Tibial artery (tissue), 4 donors: ENCODE measurements at regions not wholly inside any gene's neighbourhood (a gene's known extent, or its start where the extent isn't known, plus 50 kb on each side); places are given as distances from the start of the nearest gene placed in this dataset.

Experiments
- DNase-seq, 2 donors: peaks; one replicate each; pipeline ENCODE4 v3.0.0-alpha.2; 2019
- H3K27ac ChIP-seq, 2 donors: fragments of 200-600 bp; sonication (generic) in 1 of 2; 1 replicate in 1 of 2; 2 replicates in 1 of 2; pipeline ENCODE4 v1.5.1; 2018 to 2019; ENCODE audit warnings: mild to moderate bottlenecking in 1 of 2
- H3K27me3 ChIP-seq, 2 donors: fragments of 200-600 bp; sonication (generic) in 1 of 2; one replicate each; pipeline versions ENCODE4 v1.5.1 to v1.6.0; 2016 to 2019
- H3K36me3 ChIP-seq, 3 donors: fragments of 200-600 bp; sonication (generic) in 2 of 3; one replicate each; pipeline ENCODE4 v1.5.1; 2016 to 2019; ENCODE audit warnings: mild to moderate bottlenecking in 2 of 3
- H3K4me1 ChIP-seq, 4 donors: fragments of 200-600 bp; sonication (generic) in 2 of 4; 1 replicate in 3 of 4; 2 replicates in 1 of 4; pipeline ENCODE4 v1.5.1; 2016 to 2019
- H3K4me3 ChIP-seq, 2 donors: fragments of 200-600 bp; sonication (generic) in 1 of 2; 1 replicate in 1 of 2; 2 replicates in 1 of 2; pipeline ENCODE4 v1.5.1; 2018 to 2019; ENCODE audit warnings: mild to moderate bottlenecking in 2 of 2
- H3K9me3 ChIP-seq, 3 donors: fragments of 200-600 bp; sonication (generic) in 1 of 3; one replicate each; pipeline ENCODE4 v1.5.1; 2016 to 2019
- intact Hi-C: fragments of 100-400 bp; cut with DNase I; formaldehyde crosslinking; loops from one replicate; pipeline ENCODE4 v1.15.0; 2023; ENCODE audit warnings: low total_unique reads
- TF ChIP-seq, protein P1 (sequence below), 2 experiments: fragments of 200-600 bp in 1 of 2; fragments of 450-650 bp in 1 of 2; IDR thresholded peaks; one replicate each; pipeline ENCODE4 v1.5.1; 2017 to 2019; ENCODE audit warnings: antibody characterized with exemption in 2 of 2, mild to moderate bottlenecking in 1 of 2, moderate library complexity in 1 of 2

DNA sequence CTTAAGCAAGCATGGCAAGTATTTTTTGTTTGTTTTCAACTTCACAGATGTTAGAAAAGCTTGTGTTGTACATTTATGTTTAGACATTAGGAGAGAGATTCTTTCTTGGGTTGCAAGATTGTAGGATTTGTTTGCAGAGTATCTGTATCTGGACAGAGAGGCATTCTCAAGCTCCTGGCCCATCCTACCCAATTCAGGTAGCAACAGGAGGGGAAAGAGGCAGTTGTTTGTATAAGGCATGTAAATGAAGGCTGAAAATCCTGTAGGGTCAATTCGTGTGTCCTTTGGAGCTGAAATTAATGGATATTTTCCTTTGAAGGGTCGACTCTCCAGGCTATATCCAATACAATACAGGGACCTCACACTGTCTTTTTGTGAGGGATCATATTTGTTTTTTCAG, 147.3 kb downstream of the KCNRG start:
- intact Hi-C loops: no loop called here
- DNase-seq: no peak

DNA sequence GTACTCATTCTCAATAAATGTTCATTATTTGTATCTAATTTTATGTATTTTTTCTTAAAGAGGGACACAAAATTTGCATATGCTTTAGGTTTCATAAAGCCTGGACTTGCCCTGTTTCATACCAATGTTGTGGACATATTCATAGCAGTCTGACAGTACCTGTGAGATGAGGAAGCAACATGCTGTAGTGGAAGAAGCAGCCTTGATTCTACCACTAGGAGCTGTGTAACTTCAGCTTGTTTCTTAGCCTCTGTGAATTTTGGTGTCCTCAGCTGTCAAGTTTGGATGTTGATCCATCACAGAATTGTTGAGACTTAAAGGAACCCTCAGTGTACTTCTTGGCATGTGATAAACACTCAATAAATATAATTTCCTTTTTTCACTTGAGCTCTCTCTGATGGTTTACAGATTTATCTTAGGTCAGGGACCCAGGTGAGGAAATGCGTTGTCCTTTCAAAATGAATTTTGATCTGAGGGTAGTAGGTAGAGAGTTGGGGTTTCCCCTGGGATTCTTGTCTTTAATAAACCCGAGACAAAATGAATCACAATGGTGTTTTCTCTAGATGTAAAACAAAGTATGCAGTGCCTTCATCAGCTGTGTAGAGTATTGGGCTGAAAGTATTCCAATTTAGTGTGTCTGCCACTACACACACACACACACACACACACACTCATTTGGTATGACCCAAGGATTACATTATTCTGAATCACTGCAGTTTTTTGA, 152.1 kb downstream of the KCNRG start:
- no peaks in the 10 kb centered on the region for H3K27me3 ChIP-seq
- TF ChIP-seq, protein P1, sequence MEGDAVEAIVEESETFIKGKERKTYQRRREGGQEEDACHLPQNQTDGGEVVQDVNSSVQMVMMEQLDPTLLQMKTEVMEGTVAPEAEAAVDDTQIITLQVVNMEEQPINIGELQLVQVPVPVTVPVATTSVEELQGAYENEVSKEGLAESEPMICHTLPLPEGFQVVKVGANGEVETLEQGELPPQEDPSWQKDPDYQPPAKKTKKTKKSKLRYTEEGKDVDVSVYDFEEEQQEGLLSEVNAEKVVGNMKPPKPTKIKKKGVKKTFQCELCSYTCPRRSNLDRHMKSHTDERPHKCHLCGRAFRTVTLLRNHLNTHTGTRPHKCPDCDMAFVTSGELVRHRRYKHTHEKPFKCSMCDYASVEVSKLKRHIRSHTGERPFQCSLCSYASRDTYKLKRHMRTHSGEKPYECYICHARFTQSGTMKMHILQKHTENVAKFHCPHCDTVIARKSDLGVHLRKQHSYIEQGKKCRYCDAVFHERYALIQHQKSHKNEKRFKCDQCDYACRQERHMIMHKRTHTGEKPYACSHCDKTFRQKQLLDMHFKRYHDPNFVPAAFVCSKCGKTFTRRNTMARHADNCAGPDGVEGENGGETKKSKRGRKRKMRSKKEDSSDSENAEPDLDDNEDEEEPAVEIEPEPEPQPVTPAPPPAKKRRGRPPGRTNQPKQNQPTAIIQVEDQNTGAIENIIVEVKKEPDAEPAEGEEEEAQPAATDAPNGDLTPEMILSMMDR (IDR thresholded peaks at IDR 0.05): no peak
- H3K27ac ChIP-seq: no peak overlapping the region
- H3K9me3 ChIP-seq: no peaks in the 10 kb centered on the region
- no peak for DNase-seq
- no peaks in the 10 kb centered on the region for H3K4me1 ChIP-seq
- intact Hi-C loops: no loop called here
- H3K4me3 ChIP-seq: no peak overlapping the region
- no peaks in the 10 kb centered on the region for H3K36me3 ChIP-seq

More for the DNA sequence above, 147.3 kb downstream of the KCNRG start:
- no peaks in the 10 kb centered on the region for H3K9me3 ChIP-seq
- no peak overlapping the region for H3K27ac ChIP-seq
- no peak overlapping the region for H3K4me3 ChIP-seq
- H3K27me3 ChIP-seq: no peaks in the 10 kb centered on the region
- no peaks in the 10 kb centered on the region for H3K4me1 ChIP-seq
- no peaks in the 10 kb centered on the region for H3K36me3 ChIP-seq
- TF ChIP-seq, protein P1 (IDR thresholded peaks at IDR 0.05): no peak

DNA sequence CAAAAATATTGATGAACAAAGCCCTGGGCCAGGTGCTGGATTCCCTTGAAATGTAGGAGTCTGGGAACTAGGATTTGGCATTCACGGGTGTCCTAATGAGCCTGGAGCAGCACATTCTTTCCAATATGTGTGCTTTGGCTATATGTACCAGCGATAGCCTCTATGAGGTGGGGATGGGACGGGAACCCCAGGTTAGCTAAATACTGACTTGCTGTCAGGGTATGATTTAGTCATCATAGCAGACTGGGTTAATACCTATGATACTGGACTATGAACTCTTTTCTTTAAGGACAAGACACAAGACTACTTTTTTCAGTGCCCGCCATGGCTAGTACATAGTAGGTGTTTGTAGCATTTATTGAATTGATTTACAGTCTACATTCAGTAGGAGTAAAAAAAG, 152.7 kb downstream of the KCNRG start:
- H3K36me3 ChIP-seq: no peaks in the 10 kb centered on the region
- intact Hi-C loops: no loop called here
- no peak for DNase-seq
- no peak overlapping the region for H3K27ac ChIP-seq
- TF ChIP-seq, protein P1 (IDR thresholded peaks at IDR 0.05): no peak
- H3K4me1 ChIP-seq: no peaks in the 10 kb centered on the region
- no peaks in the 10 kb centered on the region for H3K27me3 ChIP-seq
- H3K9me3 ChIP-seq: no peaks in the 10 kb centered on the region
- no peak overlapping the region for H3K4me3 ChIP-seq

DNA sequence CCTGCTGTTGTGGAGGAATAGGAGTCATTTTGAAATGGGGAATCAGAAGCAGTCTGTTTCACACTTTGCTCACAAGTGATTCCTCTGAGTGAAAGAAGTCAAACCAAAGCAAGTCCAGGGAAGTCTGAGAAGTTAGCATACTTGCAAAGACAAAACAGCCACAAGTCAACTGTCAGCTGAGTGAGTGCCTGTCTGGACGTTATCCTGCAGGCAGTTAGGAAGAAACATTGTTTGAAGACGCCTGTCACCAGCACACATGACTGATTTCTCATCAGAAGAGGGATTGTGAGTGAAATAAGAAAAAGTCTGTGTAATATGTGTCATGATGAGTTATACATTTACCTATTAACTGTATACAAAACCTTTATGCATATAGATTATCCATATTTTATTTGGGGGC, 153.5 kb downstream of the KCNRG start:
- TF ChIP-seq, protein P1 (IDR thresholded peaks at IDR 0.05): no peak
- Histone ChIP-seq H3K4me1 (no peaks in the 10 kb centered on the region), H3K4me3 (no peak overlapping the region), H3K9me3 (no peaks in the 10 kb centered on the region), H3K27ac (no peak overlapping the region), H3K27me3 (no peaks in the 10 kb centered on the region), H3K36me3 (no peaks in the 10 kb centered on the region)
- no peak for DNase-seq
- intact Hi-C loops: no loop called here

DNA sequence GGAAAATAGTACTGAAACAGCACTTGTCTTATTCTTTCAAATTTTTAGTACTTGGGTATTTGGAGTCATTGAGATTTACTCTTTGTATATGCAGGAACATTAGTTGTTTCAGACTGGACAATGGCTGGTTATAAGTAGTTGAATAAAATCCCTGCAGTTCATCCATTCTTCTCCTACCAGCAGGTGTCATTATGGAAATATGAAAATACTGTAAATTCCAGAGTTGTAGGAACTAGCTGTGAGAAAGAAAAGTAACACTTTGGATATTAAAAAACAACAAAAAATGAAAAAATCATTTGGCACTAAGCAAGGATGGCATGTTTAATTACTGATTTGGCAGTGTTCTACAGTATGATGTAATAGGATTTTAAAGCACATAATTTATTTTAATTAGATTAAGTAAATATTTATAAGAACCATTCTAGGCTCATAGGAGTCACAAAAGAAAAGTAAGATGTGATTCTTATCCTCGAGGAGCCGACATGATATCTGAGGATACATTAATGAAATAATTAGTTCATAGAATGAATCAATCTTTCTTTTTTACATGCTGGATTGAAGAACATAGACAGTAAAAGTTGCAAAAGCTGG, 155.3 kb downstream of the KCNRG start:
- no peaks in the 10 kb centered on the region for H3K4me1 ChIP-seq
- TF ChIP-seq, protein P1 (IDR thresholded peaks at IDR 0.05): peak; percentile 37 to 43
- H3K9me3 ChIP-seq: no peaks in the 10 kb centered on the region
- no peak overlapping the region for H3K4me3 ChIP-seq
- no peak overlapping the region for H3K27ac ChIP-seq
- no peak for DNase-seq
- H3K36me3 ChIP-seq: no peaks in the 10 kb centered on the region
- H3K27me3 ChIP-seq: no peaks in the 10 kb centered on the region
- intact Hi-C loops: no loop called here
